PFSK-1 (cell line): ENCODE measurements at regions not wholly inside any gene's neighbourhood (a gene's known extent, or its start where the extent isn't known, plus 50 kb on each side); places are given as distances from the start of the nearest gene placed in this dataset.

Experiments used
- FOXP2 ChIP-seq: optimal IDR thresholded peaks from 2 replicates; pipeline ENCODE3; 2011; ENCODE audit warnings: borderline replicate concordance, control low read depth, inconsistent platforms; ENCODE audit not compliant: insufficient read depth; ENCODE audit errors: extremely low read length, extremely low read depth
- POLR2AphosphoS5 ChIP-seq: IDR thresholded peaks from 2 replicates; pipeline ENCODE4 v1.6.1; 2012; ENCODE audit warnings: low read depth, mild to moderate bottlenecking, control low read depth, low read length, moderate library complexity
- REST ChIP-seq, 2 experiments: IDR thresholded peaks; 2 replicates each; pipeline versions ENCODE4 v1.6.1 to v1.8.0; 2011 to 2012; ENCODE audit warnings: low read depth in 2 of 2, low read length in 2 of 2, control low read depth in 1 of 2, inconsistent platforms in 1 of 2, mild to moderate bottlenecking in 1 of 2, moderate library complexity in 1 of 2; ENCODE audit not compliant: insufficient read depth in 1 of 2
- SIN3A ChIP-seq: IDR thresholded peaks from 2 replicates; pipeline ENCODE4 v1.6.1; 2012; ENCODE audit warnings: mild to moderate bottlenecking, low read length, moderate library complexity, borderline replicate concordance; ENCODE audit not compliant: insufficient read depth
- TAF1 ChIP-seq: IDR thresholded peaks from 2 replicates; pipeline ENCODE4 v1.6.1; 2012; ENCODE audit warnings: low read length, control low read depth, borderline replicate concordance; ENCODE audit not compliant: insufficient read depth

- TF ChIP-seq TAF1 (no peak), REST (IDR thresholded peaks at IDR 0.05; ENCODE audit: insufficient read depth in 1 of 2, low read depth in 2 of 2, low read length in 2 of 2) (no peak), SIN3A (no peak), FOXP2 (no peak), POLR2AphosphoS5 (no peak)
Measured at GRCh38 chr6:26183237-26183580, 96.0 kb downstream of the HFE start.

GRCh38 chr6:26183581-26184366 is 96.5 kb downstream of the HFE start:
- TF ChIP-seq TAF1 (no peak), REST (IDR thresholded peaks at IDR 0.05; ENCODE audit: insufficient read depth in 1 of 2, low read depth in 2 of 2, low read length in 2 of 2) (no peak), FOXP2 (no peak), SIN3A (no peak), POLR2AphosphoS5 (no peak)

GRCh38 chr6:26184367-26184891 is 97.2 kb downstream of the HFE start:
- no peak for TF ChIP-seq SIN3A
- no peak for TF ChIP-seq TAF1

- no peak for TF ChIP-seq TAF1
- TF ChIP-seq SIN3A, result no peak
- no peak for TF ChIP-seq REST (IDR thresholded peaks at IDR 0.05; ENCODE audit: insufficient read depth in 1 of 2, low read depth in 2 of 2, low read length in 2 of 2)
- TF ChIP-seq FOXP2, result no peak
- no peak for TF ChIP-seq POLR2AphosphoS5
Measured at GRCh38 chr6:26185004-26185403, 97.8 kb downstream of the HFE start.

- TF ChIP-seq TAF1, result no peak
Measured at GRCh38 chr6:26185802-26186201, 98.6 kb downstream of the HFE start.

- TF ChIP-seq POLR2AphosphoS5 (no peak), FOXP2 (no peak), REST (IDR thresholded peaks at IDR 0.05; ENCODE audit: insufficient read depth in 1 of 2, low read depth in 2 of 2, low read length in 2 of 2) (no peak), TAF1 (no peak), SIN3A (no peak)
Measured at GRCh38 chr6:26186652-26187051, 99.4 kb downstream of the HFE start.
